SU-DHL-6 (cell line): ENCODE measurements at regions not wholly inside any gene's neighbourhood (a gene's known extent, or its start where the extent isn't known, plus 50 kb on each side); places are given as distances from the start of the nearest gene placed in this dataset.
"Not testable (repeated sequence)": the region's sequence is repeated elsewhere in the genome, so short reads cannot be mapped to it uniquely, and the experiment has no call there.

Source experiments
- H2AFZ ChIP-seq: fragments of 200-600 bp; sonication (generic); 2 replicates; pipeline ENCODE4 v1.6.1; 2014; ENCODE audit warnings: low read depth, mild to moderate bottlenecking, moderate library complexity, mixed read lengths, antibody characterized with exemption, low read length; ENCODE audit not compliant: severe bottlenecking
- H3F3A ChIP-seq: fragments of 200-600 bp; shearing (Covaris generic); 2 replicates; pipeline ENCODE4 v1.6.0; 2016; ENCODE audit warnings: antibody characterized with exemption, mild to moderate bottlenecking; ENCODE audit not compliant: insufficient read depth
- H3K27ac ChIP-seq: fragments of 200-600 bp; sonication (generic); 2 replicates; pipeline ENCODE4 v1.5.1; 2016; ENCODE audit warnings: low read depth, mild to moderate bottlenecking, low read length, moderate library complexity, mixed read lengths
- H3K27me3 ChIP-seq: fragments of 200-600 bp; sonication (generic), shearing (Covaris generic); 2 replicates; pipeline ENCODE4 v1.6.0; 2014; ENCODE audit warnings: mild to moderate bottlenecking, low read length
- H3K36me3 ChIP-seq: fragments of 200-600 bp; sonication (generic); 2 replicates; pipeline ENCODE4 v1.6.1; 2014; ENCODE audit warnings: mild to moderate bottlenecking, low read length, mixed read lengths
- H3K4me2 ChIP-seq: fragments of 300-600, 200-600 bp; shearing (Covaris generic), sonication (generic); 2 replicates; pipeline ENCODE4 v1.6.0; 2014; ENCODE audit warnings: low read length, low read depth, mild to moderate bottlenecking; ENCODE audit not compliant: poor library complexity, severe bottlenecking
- H3K4me3 ChIP-seq: fragments of 200-600 bp; sonication (generic); 2 replicates; pipeline ENCODE4 v1.5.1; 2014; ENCODE audit warnings: antibody characterized with exemption, low read length, mild to moderate bottlenecking, mixed read lengths; ENCODE audit not compliant: insufficient read depth, poor library complexity, severe bottlenecking
- H3K79me2 ChIP-seq: fragments of 200-600 bp; sonication (generic); 2 replicates; pipeline ENCODE4 v1.6.1; 2014; ENCODE audit warnings: mild to moderate bottlenecking, low read length, moderate library complexity; ENCODE audit not compliant: insufficient read depth
- H3K9ac ChIP-seq: fragments of 200-600 bp; sonication (generic); 2 replicates; pipeline ENCODE4 v1.7.0; 2014; ENCODE audit warnings: mild to moderate bottlenecking, low read length
- H3K9me2 ChIP-seq: fragments of 200-600 bp; sonication (generic); replicated peaks from 2 replicates; pipeline ENCODE4 v1.6.1; 2014; ENCODE audit warnings: low read length; ENCODE audit not compliant: insufficient read depth
- H3K9me3 ChIP-seq: fragments of 200-600 bp; sonication (generic); 2 replicates; pipeline ENCODE4 v1.6.1; 2014; ENCODE audit warnings: low read length, mixed read lengths; ENCODE audit not compliant: insufficient read depth
- H4K20me1 ChIP-seq: fragments of 200-600 bp; sonication (generic); 2 replicates; pipeline ENCODE4 v1.6.1; 2014; ENCODE audit warnings: low read depth, mild to moderate bottlenecking, antibody characterized with exemption, low read length, moderate library complexity, mixed read lengths
- EZH2phosphoT487 ChIP-seq: fragments of 200-600 bp; sonication (generic), shearing (Covaris generic); conservative IDR thresholded peaks from 2 replicates; pipeline ENCODE4 v1.6.1; 2018; ENCODE audit warnings: mild to moderate bottlenecking, antibody characterized with exemption, low read length, moderate library complexity, mixed read lengths
- TF ChIP-seq, protein P1 (sequence below): fragments of 200-600 bp; sonication (generic); IDR thresholded peaks from one replicate; pipeline ENCODE4 v1.5.1; 2017; ENCODE audit warnings: antibody characterized with exemption, mild to moderate bottlenecking, low read length, moderate library complexity; ENCODE audit not compliant: insufficient read depth, poor library complexity, severe bottlenecking

DNA sequence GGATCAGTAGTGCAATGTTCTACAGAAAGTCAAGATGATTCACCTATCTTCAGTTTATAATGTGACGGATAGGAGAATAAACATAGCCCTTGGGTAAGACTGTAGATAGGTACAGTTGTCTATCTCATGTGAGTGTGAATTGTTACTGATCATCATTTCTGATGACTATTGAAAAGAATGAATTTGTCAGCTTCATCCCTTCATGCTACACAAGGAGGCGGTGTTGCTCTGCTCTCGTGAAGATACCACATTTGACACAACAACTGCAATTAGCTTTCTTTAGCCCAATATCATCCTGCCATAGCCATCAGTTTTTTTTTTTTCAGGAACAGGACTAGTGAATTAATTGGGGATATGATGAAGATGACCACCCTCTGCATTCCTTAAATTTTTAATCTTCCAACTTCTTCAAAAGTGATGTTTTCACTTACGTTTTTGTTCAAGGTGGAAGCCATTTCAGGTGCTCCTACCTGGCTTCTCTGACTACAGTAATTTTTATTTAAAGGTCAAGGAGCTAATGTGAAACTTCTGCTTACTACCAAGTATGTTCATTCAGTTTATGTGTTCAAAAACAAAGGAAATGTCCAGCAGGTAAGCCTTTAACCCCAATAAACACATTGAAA lies 152.9 kb upstream of the MOCS2 start:
- Histone ChIP-seq H3K9ac (no peak overlapping the region), H3K27me3 (no peaks in the 10 kb centered on the region), H3K9me3 (no peaks in the 10 kb centered on the region), H3K4me2 (no peak overlapping the region), H3K27ac (no peak overlapping the region), H3K36me3 (no peaks in the 10 kb centered on the region), H4K20me1 (no peaks in the 10 kb centered on the region), H2AFZ (no peak overlapping the region), H3K4me3 (no peak overlapping the region), H3F3A (no peaks in the 10 kb centered on the region), H3K79me2 (no peaks in the 10 kb centered on the region), H3K9me2 (no peaks in the 10 kb centered on the region)
- TF ChIP-seq, protein P1, sequence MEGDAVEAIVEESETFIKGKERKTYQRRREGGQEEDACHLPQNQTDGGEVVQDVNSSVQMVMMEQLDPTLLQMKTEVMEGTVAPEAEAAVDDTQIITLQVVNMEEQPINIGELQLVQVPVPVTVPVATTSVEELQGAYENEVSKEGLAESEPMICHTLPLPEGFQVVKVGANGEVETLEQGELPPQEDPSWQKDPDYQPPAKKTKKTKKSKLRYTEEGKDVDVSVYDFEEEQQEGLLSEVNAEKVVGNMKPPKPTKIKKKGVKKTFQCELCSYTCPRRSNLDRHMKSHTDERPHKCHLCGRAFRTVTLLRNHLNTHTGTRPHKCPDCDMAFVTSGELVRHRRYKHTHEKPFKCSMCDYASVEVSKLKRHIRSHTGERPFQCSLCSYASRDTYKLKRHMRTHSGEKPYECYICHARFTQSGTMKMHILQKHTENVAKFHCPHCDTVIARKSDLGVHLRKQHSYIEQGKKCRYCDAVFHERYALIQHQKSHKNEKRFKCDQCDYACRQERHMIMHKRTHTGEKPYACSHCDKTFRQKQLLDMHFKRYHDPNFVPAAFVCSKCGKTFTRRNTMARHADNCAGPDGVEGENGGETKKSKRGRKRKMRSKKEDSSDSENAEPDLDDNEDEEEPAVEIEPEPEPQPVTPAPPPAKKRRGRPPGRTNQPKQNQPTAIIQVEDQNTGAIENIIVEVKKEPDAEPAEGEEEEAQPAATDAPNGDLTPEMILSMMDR: no peak
- no peak for TF ChIP-seq EZH2phosphoT487

DNA sequence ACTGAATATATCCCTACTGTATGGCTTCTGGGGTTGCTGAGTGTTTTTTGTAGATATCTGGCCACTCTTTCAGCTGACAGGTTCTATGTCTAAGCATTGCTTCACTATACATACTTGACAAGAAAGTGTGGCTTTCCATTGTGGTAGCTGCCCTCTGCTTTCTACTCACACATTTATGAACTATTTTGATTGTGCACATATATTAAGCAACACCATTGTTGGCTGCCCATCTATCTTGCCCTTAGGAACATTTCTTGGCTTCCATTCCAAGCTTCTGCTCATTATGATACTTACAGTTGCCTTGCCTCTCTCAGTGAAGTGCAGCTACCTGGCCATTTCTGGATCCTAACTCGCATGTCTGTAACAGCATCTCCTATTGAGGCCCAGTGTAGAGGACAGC lies 153.6 kb upstream of the MOCS2 start:
- no peaks in the 10 kb centered on the region for H3K9me2 ChIP-seq
- H3K4me3 ChIP-seq: no peak overlapping the region
- no peaks in the 10 kb centered on the region for H3F3A ChIP-seq
- H3K79me2 ChIP-seq: no peaks in the 10 kb centered on the region
- H3K27me3 ChIP-seq: no peaks in the 10 kb centered on the region
- no peaks in the 10 kb centered on the region for H3K9me3 ChIP-seq
- no peak overlapping the region for H3K27ac ChIP-seq
- H3K9ac ChIP-seq: no peak overlapping the region
- no peaks in the 10 kb centered on the region for H4K20me1 ChIP-seq
- H2AFZ ChIP-seq: no peak overlapping the region
- H3K4me2 ChIP-seq: no peak overlapping the region
- H3K36me3 ChIP-seq: no peaks in the 10 kb centered on the region
- TF ChIP-seq, protein P1: no peak
- TF ChIP-seq EZH2phosphoT487: no peak

DNA sequence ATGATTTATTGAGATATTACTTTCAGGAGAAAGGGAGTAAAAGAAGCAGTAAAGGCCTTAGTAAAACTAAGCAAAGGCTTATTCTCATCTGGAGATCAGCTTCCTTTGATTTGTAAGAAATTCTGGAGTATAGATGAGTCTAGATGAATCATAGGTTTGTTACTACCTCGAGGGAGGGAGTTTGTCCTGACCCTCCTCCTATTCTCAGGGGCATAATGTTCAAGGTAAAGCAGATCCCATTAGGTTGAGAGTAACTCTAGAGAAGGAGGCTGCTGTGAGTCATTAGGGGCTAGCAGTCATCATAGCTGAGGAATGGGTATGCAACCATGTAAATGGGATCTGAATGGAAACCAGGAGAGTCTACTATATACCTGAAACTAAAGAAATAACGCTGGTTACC lies 155.5 kb upstream of the MOCS2 start:
- Histone ChIP-seq H4K20me1 (no peaks in the 10 kb centered on the region), H3K27ac (no peak overlapping the region), H3F3A (no peaks in the 10 kb centered on the region), H3K36me3 (no peaks in the 10 kb centered on the region), H3K27me3 (no peaks in the 10 kb centered on the region), H3K9me2 (no peaks in the 10 kb centered on the region), H3K9me3 (no peaks in the 10 kb centered on the region), H3K4me2 (no peak overlapping the region), H3K9ac (no peak overlapping the region), H3K4me3 (no peak overlapping the region), H3K79me2 (no peaks in the 10 kb centered on the region), H2AFZ (no peak overlapping the region)
- no peak for TF ChIP-seq EZH2phosphoT487
- TF ChIP-seq, protein P1: no peak

DNA sequence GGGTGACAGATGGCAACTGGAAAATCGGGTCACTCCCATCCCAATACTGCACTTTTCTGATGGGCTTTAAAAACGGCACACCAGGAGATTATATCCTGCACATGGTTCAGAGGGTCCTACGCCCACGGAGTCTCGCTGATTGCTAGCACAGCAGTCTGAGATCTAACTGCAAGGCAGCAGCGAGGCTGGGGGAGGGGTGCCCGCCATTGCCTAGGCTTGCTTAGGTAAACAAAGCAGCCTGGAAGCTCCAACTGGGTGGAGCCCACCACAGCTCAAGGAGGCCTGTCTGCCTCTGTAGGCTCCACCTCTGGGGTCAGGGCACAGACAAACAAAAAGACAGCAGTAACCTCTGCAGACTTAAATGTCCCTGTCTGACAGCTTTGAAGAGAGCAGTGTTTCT lies 158.7 kb upstream of the MOCS2 start:
- H3F3A ChIP-seq, H3K9me3 ChIP-seq, H3K4me3 ChIP-seq, H3K79me2 ChIP-seq, H3K27ac ChIP-seq, H4K20me1 ChIP-seq, H3K36me3 ChIP-seq, H3K4me2 ChIP-seq, H3K9ac ChIP-seq, H2AFZ ChIP-seq, H3K27me3 ChIP-seq, H3K9me2 ChIP-seq: not testable (repeated sequence)
